HT-29 (cell line): ENCODE measurements at regions not wholly inside any gene's neighbourhood (a gene's known extent, or its start where the extent isn't known, plus 50 kb on each side); places are given as distances from the start of the nearest gene placed in this dataset.
"Not testable (repeated sequence)": the region's sequence is repeated elsewhere in the genome, so short reads cannot be mapped to it uniquely, and the experiment has no call there.

Experiments
- DNase-seq: peaks from one replicate; pipeline ENCODE4 v3.0.0-alpha.2; 2015; ENCODE audit warnings: low spot score

DNA sequence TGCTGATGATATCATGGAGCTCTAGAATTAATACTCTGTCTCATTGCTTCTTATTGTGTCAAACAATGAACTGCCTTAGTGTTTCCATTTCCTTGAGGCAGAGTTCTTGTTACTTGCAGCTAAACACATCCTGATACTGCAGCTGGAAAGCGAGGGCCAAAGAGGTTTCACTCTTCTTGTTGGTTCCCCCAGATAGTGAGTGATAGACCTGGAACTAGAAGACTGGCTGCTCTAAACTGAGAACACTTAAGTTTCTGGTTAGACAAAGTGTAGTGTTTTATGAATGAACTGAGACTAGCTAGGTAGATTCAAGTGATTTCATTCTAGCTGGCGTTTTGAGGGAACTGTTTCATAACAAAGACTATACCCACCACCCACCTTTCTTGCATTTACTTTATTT, 321.7 kb downstream of the TXNL1 start:
- DNase-seq: no peak

DNA sequence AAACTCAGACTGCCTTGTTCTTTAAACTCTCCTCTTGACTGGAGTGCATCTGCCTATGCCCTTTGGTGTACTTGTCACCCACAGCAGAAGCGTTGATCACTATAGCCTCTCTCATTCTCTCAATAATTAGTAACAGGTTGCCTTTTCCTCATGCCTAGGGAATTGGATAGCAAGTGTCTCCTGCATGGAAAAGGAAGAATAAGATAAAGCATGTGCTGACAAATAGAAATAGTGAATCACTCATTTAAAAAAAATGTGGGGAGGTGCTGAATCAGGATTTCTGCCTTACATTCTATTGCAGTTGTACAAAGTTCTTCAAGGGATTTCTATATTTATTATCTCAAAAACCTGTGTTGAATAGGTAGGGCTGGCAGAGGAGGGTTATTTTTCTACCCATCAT, 323.0 kb downstream of the TXNL1 start:
- DNase-seq: no peak

DNA sequence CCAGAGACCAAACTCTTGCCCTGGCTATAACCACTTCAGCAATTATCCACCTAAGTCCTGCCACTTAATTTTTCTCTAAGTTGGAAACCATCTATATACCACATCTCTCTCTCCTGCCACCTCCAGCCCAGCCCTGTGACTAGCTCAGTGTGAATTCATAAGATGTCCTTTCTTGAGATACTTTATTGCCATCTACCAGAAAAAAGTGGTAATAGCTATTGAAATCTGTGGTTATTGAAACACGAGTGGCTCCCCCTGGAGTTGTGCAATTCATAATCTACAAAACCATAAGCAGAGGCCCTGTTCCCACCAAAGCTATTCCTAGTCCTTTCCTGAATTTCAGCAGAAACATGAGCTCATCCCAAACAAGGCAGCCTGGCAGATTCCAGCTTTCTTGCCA, 324.0 kb downstream of the TXNL1 start:
- DNase-seq: peak; percentile 2

DNA sequence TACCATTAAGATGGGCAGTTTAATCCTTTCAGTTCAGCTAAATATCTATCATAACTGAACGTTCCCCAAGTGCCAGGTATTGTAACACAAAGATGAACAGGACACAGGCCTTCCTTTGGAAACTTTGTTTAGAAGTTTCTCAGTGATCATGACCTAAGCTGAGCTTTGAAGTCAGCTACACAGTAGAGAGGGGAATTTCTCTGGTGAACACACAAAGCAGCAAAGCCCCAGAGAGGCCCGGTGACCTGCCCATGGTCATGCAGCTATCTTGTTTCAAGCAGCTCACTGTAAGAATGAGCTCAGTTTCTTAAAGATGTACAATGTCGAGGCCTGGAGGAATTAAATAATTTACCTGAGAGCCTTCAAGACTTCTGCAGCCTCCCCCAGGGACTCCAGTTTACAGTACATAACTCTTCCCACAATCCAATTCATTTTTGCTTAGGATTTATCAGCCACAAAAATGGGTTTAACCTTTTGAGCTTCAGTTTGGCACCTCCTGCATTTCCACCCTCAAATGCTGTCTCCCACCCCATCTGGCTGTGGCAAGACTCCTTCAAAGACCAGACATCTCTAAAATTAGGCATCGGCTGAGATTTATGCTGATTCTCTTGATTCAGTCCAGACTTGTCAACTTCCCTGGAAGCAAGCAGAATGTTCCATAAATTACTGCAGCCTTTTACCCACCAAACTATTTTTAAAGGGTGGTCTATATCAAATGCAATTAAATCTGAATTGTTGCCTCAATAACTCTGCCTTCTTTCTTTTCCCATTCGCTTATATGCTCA, 325.6 kb downstream of the TXNL1 start:
- no peak for DNase-seq

DNA sequence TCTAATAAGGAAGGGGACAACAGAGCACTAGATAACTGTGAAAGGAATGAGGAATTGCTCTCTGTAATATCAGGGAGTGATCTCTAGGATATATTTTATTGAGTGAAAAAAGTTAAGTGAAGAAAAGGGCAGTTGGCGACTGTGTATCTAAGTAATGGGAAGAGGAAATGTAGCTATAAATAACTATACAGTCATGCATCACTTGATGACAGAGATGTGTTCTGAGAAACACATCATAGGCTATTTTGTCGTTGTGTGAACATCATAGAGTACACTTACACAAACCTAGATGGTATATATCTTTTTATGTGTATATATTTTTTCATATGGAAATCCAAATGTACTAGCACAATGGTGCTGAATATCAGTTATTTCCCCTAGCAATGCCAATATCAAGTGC, 329.3 kb downstream of the TXNL1 start:
- no peak for DNase-seq

DNA sequence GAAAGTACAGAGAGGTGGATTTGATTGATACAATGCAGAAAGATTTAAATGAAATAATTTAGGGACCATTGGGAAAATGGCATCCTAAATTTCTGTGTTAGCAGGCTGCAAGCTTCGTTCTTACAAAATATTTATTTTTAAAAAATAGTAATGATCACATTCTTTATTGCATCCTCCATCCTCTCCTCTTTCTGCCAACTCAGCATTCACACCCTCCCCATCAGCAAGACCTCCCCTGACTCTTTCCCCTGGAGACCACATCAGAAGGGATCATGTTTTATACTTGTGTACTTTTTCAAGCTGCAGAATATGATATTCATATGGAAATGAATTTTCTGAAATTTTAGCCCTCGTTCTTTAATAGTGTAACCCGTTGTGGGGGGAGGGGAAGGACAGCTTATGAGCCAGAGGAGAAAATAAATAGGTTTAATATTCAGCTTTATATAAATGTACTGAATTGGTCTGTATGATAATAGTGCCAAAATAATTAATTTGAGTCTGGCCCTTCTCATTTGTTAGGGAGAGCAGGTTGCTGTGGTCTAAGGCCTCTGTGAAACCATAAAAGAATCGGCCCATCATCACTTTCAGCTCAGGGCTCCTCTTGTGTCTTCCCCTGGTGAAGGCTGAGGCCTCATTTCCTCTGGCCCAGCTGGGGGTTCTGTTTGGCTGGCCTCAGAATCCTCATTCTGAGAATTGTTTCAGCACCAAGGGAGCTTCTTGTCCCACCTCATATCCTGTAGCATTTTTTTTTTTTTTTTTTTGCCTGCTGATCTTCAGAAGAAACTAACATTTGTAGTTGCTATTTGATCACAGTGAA, 330.8 kb downstream of the TXNL1 start:
- DNase-seq: no peak

DNA sequence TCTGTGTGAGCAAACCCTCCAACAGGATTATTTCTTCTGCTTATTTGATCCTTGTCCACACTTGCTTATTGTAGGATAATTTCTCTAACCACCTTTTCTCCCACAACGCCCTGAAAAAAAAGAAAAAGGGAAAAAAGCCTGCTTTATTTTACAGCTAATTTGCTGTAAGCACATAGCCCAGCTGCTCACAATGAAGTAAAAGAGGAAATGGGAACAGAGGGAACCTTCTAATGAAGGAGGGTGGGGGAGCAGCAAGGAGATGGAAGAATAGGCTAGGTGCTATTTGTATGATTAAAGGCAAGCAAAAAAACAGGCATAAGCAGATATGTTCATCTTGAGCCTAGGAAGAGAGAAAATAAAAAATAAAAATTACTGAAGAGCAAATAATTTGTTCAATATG, 331.6 kb downstream of the TXNL1 start:
- no peak for DNase-seq

DNA sequence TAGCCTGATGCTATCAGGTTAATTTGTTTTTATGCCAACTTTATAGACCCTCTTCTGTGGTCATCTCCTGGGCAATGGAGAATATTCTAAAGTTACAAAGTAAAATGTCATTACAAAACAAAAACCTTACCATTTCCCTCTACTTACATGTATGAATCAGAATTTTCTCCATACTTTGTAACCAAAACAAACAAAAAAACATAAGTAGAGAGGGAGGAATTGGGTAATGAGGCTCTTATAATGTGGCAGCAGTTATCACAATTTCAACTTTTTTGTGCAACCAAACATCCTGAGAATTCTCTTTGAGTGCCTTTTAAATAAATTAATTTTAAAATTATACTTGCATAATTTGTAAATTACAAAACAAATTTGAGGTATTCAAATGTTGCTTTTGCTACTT, 332.8 kb downstream of the TXNL1 start:
- DNase-seq: no peak

DNA sequence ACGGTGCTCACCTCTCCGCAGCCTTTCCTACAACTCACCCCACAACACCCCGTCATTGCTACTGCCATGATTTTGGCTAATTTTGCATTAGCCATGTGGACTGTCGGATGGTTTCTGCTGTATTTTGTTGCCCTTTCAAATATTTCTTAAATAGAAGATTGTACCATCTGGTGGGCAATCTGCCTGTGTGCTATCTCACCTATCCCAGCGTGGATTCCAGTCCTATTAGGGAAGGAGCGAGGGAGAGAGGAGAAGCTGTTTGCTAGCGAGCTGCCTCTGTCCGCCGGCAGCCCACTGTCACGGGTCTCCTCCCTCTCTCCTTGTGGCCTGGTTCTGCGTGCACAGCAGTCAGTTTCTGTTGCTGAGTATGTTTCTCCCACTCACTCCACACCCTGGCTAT, 336.2 kb downstream of the TXNL1 start:
- DNase-seq: no peak

DNA sequence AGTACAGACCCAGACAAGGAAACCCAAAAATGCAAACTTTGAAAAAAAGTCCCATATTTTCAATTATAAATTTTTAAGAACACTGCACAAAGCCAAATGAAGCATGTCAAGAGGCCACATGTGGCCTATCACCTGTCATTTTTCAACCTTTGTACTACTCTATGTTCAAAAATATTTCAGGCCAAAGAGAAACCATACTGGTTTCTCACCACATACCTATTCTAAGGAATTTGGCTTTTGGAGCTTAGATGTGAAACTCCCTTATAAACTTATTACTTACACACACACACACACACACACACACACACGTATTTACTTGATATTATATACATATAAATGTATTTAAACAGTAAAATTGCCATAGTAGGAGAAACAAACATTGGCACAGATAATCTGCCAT, 338.7 kb downstream of the TXNL1 start:
- no peak for DNase-seq

DNA sequence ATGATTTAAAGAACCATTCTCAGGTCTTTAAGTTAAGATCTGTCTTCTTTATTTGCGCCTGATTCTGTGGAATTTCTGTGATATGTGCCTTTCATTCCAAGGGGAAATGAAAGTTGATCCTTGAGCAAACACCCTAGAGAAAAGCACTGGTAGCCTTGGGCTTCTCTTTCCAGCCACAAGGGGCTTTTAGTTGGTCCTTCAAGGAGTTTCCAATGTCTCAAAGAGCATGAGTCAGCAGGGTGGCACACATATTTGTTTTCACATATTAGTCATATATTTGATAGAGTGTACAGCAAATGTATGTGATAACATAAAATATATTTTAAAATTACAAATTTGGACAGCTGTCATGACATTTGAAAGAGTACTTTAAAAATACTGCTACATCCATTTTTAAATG, 339.5 kb downstream of the TXNL1 start:
- DNase-seq: peak; percentile 70

DNA sequence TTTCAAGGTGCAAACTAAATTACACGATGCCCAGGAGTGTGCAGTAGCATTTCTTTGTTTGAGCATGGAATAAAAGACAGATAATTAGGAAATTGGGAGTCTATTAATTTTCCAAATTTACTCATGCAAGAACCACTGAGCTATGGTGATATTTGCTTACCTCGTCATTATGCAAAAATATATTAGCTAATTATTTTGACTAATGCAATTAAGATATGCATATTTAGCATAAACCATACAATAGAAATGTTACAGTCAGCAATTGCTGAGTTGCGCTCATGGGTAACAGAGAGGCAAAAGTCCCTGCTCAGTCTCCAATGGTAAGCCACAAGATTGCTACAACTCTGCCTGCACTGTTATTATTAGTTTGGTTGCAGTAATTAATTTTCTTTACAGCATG, 342.0 kb downstream of the TXNL1 start:
- DNase-seq: no peak

DNA sequence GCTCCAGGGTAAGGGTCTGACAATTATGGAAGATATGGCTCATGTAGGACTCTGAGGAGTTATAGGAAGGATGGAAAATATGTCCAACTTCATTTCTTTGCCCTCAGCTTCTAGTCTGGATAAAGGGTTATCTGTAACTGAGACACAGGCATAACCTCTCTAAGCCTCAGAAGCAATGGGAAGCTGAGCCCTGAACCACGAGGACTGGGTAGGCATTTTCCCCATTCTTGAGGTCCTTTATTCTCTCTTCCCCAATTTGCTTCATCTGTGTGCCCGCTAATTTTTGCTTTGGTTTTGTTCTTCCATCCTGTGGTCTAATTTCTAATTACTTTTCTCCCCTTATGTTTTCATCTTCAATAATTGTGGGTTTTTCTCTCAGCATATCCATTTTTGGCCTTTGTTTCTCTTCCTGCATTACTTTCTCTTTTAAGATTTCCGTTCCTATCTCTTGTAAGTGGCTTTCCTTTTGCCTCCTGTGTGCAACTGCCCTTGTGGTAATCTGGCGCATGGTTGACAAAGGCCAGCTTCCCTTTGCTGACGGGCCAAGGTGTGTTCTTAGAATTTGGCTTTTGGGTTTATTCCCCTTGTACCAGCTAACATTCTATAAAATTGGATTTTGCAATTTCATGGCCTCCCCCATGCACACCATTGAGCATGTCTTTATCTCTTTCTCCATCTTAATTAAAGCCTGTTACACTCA, 343.8 kb downstream of the TXNL1 start:
- DNase-seq: no peak

DNA sequence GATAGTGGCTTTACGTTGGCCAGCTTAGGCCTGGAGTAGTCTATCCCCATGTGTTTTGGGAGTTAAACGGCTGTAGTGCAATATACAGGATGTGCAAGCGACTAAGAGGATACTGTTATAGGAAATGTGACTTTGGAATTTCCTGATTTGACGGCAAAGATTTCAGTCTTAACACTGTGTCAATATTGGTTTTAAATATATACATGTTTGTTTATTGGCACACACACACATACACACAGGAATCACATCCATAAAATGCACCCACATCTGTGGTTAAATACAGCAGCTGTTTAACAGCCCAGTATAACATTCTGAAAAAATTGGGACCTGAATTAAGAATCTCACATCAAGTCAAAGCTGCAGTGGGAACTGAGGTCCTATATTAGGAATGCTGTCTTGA, 347.1 kb downstream of the TXNL1 start:
- no peak for DNase-seq

DNA sequence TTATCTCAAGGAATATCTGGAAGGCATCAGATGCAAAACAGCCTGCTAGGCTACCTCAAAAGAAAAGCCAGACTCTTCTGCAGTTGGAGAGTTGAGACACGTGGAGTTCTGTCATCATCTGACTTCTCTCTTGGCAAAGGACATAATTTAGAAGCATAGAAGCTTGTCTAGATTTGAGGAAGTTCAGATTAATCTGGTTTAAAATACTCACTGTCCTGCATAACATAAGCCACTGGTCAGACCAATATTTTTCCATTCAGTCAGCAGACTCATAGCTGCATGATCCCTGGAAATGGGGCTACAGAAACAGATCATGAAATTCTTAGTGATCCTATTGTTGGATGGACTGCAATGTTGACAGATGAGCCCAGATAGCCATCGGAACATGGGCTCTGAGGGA, 349.0 kb downstream of the TXNL1 start:
- DNase-seq: no peak

DNA sequence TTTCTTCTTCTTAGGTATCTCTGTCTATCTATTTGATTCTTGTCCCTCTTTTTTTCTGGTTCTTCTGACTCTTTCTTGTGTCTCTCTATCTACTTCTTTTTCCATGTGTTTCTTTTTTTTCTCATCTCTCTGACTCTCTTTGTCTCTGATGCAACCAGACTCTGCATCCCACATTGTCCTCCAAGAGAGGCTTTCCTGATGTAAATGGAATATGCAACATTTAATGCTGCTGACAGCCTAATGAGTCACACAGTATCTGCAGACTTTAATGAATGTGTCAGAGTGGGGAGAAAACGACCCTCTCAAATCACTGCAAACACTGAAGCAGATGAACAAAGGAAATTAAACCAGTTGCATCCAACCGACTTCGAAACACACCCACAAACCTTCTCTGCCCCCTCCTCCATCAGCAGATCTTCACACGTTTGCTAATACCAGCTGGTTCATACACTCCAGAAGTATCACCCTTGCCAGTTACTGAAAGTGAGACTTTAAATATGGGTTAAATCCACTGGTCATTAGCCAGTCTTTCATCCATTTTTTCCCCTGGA, 351.5 kb downstream of the TXNL1 start:
- no peak for DNase-seq

DNA sequence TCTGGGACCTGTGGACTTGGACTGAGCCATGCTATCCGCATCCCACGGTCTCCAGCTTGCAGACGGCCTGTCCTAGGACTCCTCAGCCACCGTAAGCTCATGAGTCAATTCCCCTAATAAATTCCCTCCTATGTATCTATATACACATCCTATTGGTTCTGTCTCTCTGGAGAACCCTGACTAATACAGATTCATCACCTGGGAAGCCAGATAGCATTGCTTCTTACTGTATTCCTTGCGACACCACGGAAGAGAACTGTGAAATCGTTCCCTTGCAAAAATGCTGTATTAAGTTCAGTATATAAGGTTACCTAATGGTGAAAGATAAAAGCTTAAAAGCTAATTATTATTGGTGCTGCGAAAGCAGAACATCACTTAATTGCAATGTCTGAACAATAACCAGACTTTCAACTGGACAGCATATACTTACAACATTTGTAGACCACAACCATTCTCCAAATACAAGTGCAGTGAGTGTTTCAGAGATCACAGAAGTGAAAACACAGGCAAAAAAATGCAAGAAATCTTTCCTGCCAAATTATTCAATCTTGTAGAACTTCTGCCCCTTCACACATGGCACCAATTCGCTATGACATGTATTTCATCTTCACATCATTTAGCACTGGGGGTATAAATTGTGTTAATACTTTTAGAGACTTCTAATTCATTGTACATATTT, 352.9 kb downstream of the TXNL1 start:
- no peak for DNase-seq

DNA sequence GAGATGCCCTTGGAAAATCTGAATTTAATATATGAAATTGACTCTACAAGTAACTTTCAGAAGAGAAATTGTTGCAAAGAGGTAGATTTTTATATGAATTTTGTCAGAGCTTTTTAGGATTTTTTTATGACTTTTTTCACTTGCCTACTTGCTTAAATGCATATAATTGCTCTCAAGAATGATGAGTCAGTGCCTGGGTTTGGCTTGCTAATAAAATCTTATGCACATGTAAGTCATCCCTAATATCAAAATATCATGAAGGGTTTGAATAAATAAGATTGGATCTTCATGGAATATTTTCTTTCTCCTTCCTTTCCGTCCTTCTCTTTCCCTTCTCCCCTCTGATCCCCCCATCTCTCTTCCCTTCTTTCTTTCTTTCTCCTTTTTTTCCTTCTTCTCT, 354.1 kb downstream of the TXNL1 start:
- no peak for DNase-seq

DNA sequence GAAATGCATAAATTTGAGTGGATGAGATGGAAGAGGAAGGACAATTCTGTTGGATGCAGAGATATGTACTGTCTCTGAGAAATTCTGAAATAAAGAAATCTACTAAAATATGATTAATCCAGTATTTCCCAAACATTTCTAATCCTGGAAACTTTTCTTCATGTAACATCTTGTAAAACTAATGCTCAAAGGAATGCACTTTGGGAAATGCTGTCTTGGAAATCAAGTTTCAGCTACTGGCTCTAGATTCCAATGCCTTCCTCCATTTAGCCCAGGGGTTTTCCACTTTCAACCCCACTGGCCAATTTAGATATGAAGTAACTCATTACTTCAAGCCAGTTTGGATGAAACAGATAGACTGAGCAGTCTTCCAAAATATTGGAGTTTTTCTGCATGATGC, 355.1 kb downstream of the TXNL1 start:
- no peak for DNase-seq

DNA sequence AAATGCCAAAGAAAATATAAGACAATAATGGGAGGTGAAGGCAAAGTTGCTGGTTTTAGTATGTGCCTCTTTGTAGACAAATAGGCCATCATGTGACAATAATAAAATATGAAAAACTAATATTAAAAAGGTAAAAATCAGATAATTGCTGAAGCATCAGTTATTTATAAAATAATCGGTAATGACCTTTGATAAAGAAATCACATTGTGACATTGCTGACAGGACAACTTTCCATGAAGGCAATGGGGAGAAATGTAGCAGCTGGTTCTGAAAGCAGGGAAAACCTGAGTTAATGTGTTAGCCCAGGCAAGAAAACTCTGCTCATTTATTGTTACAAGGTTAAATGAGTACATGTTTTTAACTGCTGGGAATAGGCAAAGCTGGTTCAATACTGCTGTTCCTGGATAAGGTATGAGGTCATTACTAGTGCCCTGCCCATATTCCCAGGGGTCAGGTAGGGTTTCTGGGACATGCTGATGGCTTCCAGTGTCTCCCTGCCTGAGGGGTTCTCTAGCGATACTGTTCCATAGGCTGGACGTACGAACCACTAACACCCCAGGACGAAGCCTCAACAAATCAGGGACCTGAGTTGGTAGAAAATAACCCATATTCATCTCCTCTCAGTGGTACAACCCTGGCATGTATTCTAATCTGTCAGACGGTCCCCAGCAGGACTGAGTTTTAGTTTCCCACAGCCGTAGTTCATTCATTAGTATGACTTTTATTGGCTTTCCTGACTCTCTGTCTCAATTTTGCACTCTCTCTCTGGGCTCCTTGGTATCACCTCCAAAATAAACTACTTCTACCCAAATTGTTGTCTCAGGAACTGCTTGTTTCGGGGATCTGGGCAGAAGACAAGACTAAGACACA, 355.9 kb downstream of the TXNL1 start:
- DNase-seq: no peak

DNA sequence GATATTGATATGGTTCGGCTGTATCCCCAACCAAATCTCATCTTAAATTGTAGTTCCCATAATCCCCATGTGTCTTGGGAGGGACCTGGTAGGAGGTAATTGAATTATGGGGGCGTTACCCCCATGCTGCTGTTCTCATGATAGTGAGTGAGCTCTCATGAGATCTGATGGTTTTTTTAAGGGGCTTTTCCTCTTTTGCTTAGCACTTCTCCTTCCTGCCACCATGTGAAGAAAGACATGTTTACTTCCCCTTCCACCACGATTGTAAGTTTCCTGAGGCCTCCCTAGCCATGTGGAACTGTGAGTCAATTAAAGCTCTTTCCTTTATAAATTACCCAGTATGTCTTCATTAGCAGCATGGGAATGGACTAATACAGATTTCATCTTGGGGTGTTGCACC, 358.6 kb downstream of the TXNL1 start:
- DNase-seq: not testable (repeated sequence)
